Adipocyte (in vitro differentiated cells): ENCODE measurements at regions not wholly inside any gene's neighbourhood (a gene's known extent, or its start where the extent isn't known, plus 50 kb on each side); places are given as distances from the start of the nearest gene placed in this dataset.

Source experiments
- DNase-seq: peaks from one replicate; pipeline ENCODE4 v3.0.0-alpha.2; 2015; ENCODE audit warnings: low read depth
- H3K27me3 ChIP-seq: replicated peaks from 2 replicates; pipeline ENCODE4 v1.7.0; 2013; ENCODE audit warnings: mild to moderate bottlenecking, low read length, moderate library complexity; ENCODE audit not compliant: control insufficient read depth, insufficient read depth
- H3K36me3 ChIP-seq: 2 replicates; pipeline ENCODE4 v1.7.0; 2013; ENCODE audit warnings: low read length, mild to moderate bottlenecking, moderate library complexity; ENCODE audit not compliant: control insufficient read depth, insufficient read depth, severe bottlenecking
- H3K4me1 ChIP-seq: 2 replicates; pipeline ENCODE4 v1.7.0; 2013; ENCODE audit warnings: mild to moderate bottlenecking, low read length, moderate library complexity; ENCODE audit not compliant: control insufficient read depth, insufficient read depth
- H3K4me3 ChIP-seq: 2 replicates; pipeline ENCODE4 v1.7.0; 2013; ENCODE audit warnings: mild to moderate bottlenecking, low read length, moderate library complexity
- H3K9ac ChIP-seq: 2 replicates; pipeline ENCODE4 v1.7.0; 2013; ENCODE audit warnings: mild to moderate bottlenecking, low read length, moderate library complexity
- H3K9me3 ChIP-seq: 2 replicates; pipeline ENCODE4 v1.7.0; 2013; ENCODE audit warnings: mild to moderate bottlenecking, low read length, moderate library complexity; ENCODE audit not compliant: control insufficient read depth

- Histone ChIP-seq H3K4me3 (no peak overlapping the region), H3K9me3 (no peaks in the 10 kb centered on the region), H3K27me3 (peaks cover 3% of the 10 kb centered on the region), H3K4me1 (no peaks in the 10 kb centered on the region), H3K9ac (no peak overlapping the region), H3K36me3 (no peaks in the 10 kb centered on the region)
- no peak for DNase-seq
These were observed 120.1 kb upstream of the SLC25A36 start for GRCh38 chr3:140821493-140821892.

DNA sequence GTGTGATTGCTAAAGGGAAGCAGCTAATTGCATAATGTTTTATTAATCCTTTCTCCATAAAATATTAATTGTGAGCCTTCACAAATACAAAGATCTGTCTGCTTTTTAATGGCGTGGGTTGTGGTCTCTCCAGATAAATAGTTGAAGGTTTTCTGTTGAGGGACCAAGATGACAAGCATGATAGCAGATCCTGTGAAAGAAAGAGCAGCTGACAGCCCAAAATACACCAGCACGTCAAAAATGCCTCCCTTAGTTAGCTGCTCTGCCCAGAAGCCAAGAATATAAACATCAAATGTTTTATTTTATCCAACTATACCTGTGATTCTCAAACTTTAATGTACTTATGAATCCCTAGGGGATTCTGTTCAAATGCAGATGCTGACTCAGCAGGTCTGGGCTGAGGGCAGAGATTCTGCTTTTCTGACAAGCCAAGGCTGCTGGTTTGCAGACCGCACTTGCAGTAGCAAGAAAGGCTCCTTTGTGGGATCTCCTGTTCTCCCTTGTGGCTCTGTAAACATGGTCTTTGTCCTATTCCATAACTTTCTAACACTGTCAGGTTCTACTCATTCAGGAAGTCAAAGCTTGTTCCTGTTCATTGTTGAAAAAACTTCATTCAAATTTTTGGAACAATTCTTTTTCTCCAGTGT, 119.1 kb upstream of the SLC25A36 start:
- no peak for DNase-seq
- Histone ChIP-seq H3K4me1 (no peaks in the 10 kb centered on the region), H3K9me3 (no peaks in the 10 kb centered on the region), H3K9ac (no peak overlapping the region), H3K27me3 (peaks cover 3% of the 10 kb centered on the region), H3K4me3 (no peak overlapping the region), H3K36me3 (no peaks in the 10 kb centered on the region)

DNA sequence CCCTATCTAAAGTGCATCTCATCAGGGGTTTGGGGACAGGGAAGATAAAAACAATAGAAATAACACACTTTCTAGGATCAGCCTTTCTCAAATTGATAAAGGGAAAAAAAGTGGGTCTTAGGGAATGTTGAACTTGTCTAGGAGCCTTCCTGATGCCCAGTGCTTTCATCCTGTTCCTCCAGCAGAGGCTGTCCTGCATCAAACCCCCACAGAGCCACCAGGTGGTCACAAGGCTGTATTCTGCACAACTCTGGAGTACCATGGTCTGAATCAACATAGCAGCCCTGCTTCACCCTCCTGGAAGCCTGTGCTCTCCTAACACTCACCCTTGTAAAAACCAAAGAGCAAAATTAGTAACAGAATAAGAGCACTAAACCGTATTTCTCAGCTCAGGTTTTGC, 118.5 kb upstream of the SLC25A36 start:
- H3K4me1 ChIP-seq = no peaks in the 10 kb centered on the region
- no peaks in the 10 kb centered on the region for H3K9me3 ChIP-seq
- H3K36me3 ChIP-seq = no peaks in the 10 kb centered on the region
- H3K27me3 ChIP-seq = peaks cover 3% of the 10 kb centered on the region
- no peak for DNase-seq
- H3K4me3 ChIP-seq = no peak overlapping the region
- no peak overlapping the region for H3K9ac ChIP-seq

- DNase-seq = no peak
- peaks cover 3% of the 10 kb centered on the region for H3K27me3 ChIP-seq
- H3K9ac ChIP-seq = no peak overlapping the region
- no peaks in the 10 kb centered on the region for H3K9me3 ChIP-seq
- H3K4me3 ChIP-seq = no peak overlapping the region
- H3K4me1 ChIP-seq = no peaks in the 10 kb centered on the region
- H3K36me3 ChIP-seq = no peaks in the 10 kb centered on the region
These were observed 113.7 kb upstream of the SLC25A36 start for GRCh38 chr3:140827894-140828293.

DNA sequence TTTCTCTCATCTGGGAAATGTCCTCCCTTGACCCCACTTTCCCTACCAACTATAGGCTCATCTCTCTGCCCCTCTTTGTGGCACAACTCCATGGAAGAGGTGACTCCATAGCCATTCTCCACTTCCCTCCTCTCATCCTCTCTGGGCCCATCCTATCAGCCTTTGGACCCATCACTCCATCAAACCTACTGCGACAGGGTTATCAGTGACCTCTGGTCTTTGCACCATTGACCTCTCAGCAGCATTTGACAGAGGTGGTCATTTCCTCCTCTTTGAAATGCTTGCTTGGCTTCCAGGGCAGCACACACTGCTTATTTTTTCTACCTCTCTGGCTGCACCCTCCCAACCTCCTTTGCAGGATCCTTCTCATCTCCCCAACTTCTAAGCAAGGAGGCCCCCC, 113.1 kb upstream of the SLC25A36 start:
- Histone ChIP-seq H3K9ac (no peak overlapping the region), H3K36me3 (no peaks in the 10 kb centered on the region), H3K4me1 (no peaks in the 10 kb centered on the region), H3K4me3 (no peak overlapping the region), H3K27me3 (no peaks in the 10 kb centered on the region), H3K9me3 (no peaks in the 10 kb centered on the region)
- no peak for DNase-seq

GRCh38 chr3:140829796-140830195, 111.8 kb upstream of the SLC25A36 start:
- H3K4me1 ChIP-seq = peaks cover 10% of the 10 kb centered on the region
- H3K4me3 ChIP-seq = no peak overlapping the region

DNA sequence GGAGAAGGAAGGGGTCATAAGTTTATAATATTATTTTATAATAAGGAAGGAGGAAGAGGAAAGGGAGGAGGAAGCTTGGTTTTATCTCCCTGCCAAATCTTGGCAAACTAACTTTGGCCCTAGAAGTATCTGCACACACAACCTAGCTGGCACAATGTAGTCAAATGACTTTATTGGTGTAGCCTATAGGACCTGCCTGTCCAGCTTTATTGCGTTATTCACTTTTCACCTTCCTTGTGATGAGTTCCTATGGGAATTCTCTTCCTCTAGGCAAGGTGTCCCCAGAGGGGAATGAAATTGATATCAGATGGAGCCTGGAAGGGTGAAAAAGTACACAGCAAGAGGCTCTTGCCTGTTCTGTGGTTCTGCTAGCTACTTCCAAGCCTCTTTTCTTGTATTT, 111.2 kb upstream of the SLC25A36 start:
- Histone ChIP-seq H3K36me3 (no peaks in the 10 kb centered on the region), H3K4me3 (no peak overlapping the region), H3K27me3 (no peaks in the 10 kb centered on the region), H3K9ac (no peak overlapping the region), H3K4me1 (peaks cover 10% of the 10 kb centered on the region), H3K9me3 (no peaks in the 10 kb centered on the region)
- no peak for DNase-seq

More at GRCh38 chr3:140829796-140830195, 111.8 kb upstream of the SLC25A36 start:
- no peaks in the 10 kb centered on the region for H3K9me3 ChIP-seq
- H3K36me3 ChIP-seq = no peaks in the 10 kb centered on the region
- no peaks in the 10 kb centered on the region for H3K27me3 ChIP-seq
- no peak overlapping the region for H3K9ac ChIP-seq
- no peak for DNase-seq

DNA sequence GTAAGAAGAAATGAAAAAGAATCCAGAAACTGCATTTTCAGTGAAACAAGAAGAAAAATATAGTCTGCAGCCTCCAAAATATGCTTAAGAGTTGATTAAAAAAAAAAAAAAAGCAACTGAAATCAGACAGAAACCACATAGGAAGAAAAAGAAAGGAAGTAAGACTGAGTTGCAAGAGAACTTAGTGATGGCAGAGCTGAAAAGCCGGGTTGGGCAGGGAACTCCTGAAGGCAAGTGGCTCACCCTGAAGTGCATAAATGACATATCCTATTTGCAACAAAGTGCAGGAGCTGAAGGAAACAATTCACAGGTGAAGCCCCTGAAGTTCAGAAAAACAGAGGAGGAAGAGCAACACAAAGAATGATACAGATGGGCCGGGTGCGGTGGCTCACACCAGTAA, 108.8 kb upstream of the SLC25A36 start:
- Histone ChIP-seq H3K36me3 (no peaks in the 10 kb centered on the region), H3K4me3 (no peak overlapping the region), H3K4me1 (peaks cover 10% of the 10 kb centered on the region), H3K9ac (no peak overlapping the region), H3K9me3 (no peaks in the 10 kb centered on the region), H3K27me3 (no peaks in the 10 kb centered on the region)
- no peak for DNase-seq

DNA sequence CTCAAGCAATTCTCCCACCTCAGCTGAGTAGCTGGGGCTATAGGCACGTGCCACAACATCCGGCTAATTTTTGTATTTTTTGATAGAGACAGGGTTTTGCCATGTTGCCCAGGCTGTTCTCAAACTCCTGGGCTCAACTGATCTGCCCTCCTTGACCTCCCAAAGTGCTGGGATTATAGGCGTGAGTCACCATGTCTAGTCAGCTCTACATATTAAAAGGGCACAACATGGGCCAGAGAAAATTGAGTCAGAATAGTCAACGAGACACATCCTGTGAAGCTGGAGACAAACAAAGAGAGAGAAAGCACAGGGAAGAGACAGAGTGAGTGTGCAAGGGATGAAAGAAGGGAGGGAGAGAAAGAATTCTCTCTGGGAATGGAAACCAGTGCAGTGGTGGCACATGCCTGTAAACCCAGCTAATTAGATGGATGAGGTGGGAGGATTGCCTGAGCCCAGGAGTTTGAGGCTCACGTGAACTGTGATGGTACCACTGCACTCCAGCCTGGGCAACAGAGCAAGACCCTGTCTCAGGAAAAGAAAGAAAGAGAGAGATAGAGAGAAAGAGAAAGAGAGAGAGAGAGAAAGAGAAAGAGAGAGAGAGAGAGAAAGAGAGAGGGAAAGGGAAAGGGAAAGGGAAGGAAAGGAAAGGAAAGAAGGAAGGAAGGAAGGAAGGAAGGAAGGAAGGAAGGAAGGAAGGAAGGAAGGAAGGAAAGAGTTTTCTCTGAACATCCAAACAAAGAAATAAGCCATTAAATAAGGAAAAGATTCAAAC, 107.2 kb upstream of the SLC25A36 start:
- no peaks in the 10 kb centered on the region for H3K9me3 ChIP-seq
- H3K4me3 ChIP-seq = no peak overlapping the region
- H3K9ac ChIP-seq = no peak overlapping the region
- H3K27me3 ChIP-seq = no peaks in the 10 kb centered on the region
- DNase-seq = no peak
- peaks cover 10% of the 10 kb centered on the region for H3K4me1 ChIP-seq
- H3K36me3 ChIP-seq = no peaks in the 10 kb centered on the region

- no peaks in the 10 kb centered on the region for H3K36me3 ChIP-seq
- DNase-seq = no peak
- H3K9ac ChIP-seq = no peak overlapping the region
- no peaks in the 10 kb centered on the region for H3K9me3 ChIP-seq
- H3K27me3 ChIP-seq = peaks cover 35% of the 10 kb centered on the region
- H3K4me3 ChIP-seq = no peak overlapping the region
- H3K4me1 ChIP-seq = no peaks in the 10 kb centered on the region
These were observed 98.5 kb upstream of the SLC25A36 start for GRCh38 chr3:140842984-140843649.

GRCh38 chr3:140843656-140844055, 98.0 kb upstream of the SLC25A36 start:
- Histone ChIP-seq H3K9ac (no peak overlapping the region), H3K36me3 (no peaks in the 10 kb centered on the region), H3K27me3 (peaks cover 40% of the 10 kb centered on the region), H3K9me3 (no peaks in the 10 kb centered on the region), H3K4me3 (no peak overlapping the region), H3K4me1 (no peaks in the 10 kb centered on the region)
- DNase-seq = no peak
